ENCODE measurements at regions not wholly inside any gene's neighbourhood (a gene's known extent, or its start where the extent isn't known, plus 50 kb on each side); places are given as distances from the start of the nearest gene placed in this dataset.

- TF ChIP-seq, protein P1, sequence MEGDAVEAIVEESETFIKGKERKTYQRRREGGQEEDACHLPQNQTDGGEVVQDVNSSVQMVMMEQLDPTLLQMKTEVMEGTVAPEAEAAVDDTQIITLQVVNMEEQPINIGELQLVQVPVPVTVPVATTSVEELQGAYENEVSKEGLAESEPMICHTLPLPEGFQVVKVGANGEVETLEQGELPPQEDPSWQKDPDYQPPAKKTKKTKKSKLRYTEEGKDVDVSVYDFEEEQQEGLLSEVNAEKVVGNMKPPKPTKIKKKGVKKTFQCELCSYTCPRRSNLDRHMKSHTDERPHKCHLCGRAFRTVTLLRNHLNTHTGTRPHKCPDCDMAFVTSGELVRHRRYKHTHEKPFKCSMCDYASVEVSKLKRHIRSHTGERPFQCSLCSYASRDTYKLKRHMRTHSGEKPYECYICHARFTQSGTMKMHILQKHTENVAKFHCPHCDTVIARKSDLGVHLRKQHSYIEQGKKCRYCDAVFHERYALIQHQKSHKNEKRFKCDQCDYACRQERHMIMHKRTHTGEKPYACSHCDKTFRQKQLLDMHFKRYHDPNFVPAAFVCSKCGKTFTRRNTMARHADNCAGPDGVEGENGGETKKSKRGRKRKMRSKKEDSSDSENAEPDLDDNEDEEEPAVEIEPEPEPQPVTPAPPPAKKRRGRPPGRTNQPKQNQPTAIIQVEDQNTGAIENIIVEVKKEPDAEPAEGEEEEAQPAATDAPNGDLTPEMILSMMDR (IDR thresholded peaks at IDR 0.05; ENCODE audit: low read depth, low read length), result no peak
- TF ChIP-seq EZH2phosphoT487 (IDR thresholded peaks at IDR 0.05; ENCODE audit: low read depth), result no peak
These were observed 187.9 kb downstream of the SEC23A start for GRCh38 chr14:38915125-38915524.

Measured in OCI-LY3 (cell line).